ENCODE measurements at regions not wholly inside any gene's neighbourhood (a gene's known extent, or its start where the extent isn't known, plus 50 kb on each side); places are given as distances from the start of the nearest gene placed in this dataset.

GRCh38 chr2:150767991-150768746 lies 280.7 kb upstream of the RND3 start:
- Mint-ChIP-seq H3K27ac (no peak overlapping the region), H3K27me3 (ENCODE audit: insufficient read depth, low read depth) (no peaks in the 10 kb centered on the region), H3K4me1 (peaks cover 24% of the 10 kb centered on the region), H3K36me3 (no peaks in the 10 kb centered on the region), H3K9me3 (no peaks in the 10 kb centered on the region), H3K4me3 (no peak overlapping the region)
- Histone ChIP-seq H3K27ac (no peak overlapping the region), H3K4me2 (no peak overlapping the region), H3K9me3 (ENCODE audit: low read depth) (no peaks in the 10 kb centered on the region), H3K4me1 (no peaks in the 10 kb centered on the region), H3K9ac (no peak overlapping the region), H3K36me3 (no peaks in the 10 kb centered on the region), H3K4me3 (no peak overlapping the region), H3K27me3 (no peaks in the 10 kb centered on the region), H3F3A (ENCODE audit: low read depth) (no peaks in the 10 kb centered on the region), H2AFZ (replicated peaks) (no peak overlapping the region), H4K20me1 (ENCODE audit: low read depth) (no peaks in the 10 kb centered on the region), H3K79me2 (ENCODE audit: low read depth) (no peaks in the 10 kb centered on the region)
- TF ChIP-seq EZH2phosphoT487 (IDR thresholded peaks at IDR 0.05) = no peak
- TF ChIP-seq CTCF (IDR thresholded peaks at IDR 0.05) = no peak
- no peak for TF ChIP-seq EZH2 (IDR thresholded peaks at IDR 0.05)
- DNase-seq (ENCODE audit: low spot score) = no peak

- no peaks in the 10 kb centered on the region for H3F3A ChIP-seq (ENCODE audit: low read depth)
- no peaks in the 10 kb centered on the region for H3K27me3 Mint-ChIP-seq (ENCODE audit: insufficient read depth, low read depth)
- no peak overlapping the region for H3K27ac Mint-ChIP-seq
- no peak for TF ChIP-seq CTCF (IDR thresholded peaks at IDR 0.05)
- no peaks in the 10 kb centered on the region for H4K20me1 ChIP-seq (ENCODE audit: low read depth)
- H3K36me3 Mint-ChIP-seq = no peaks in the 10 kb centered on the region
- H3K4me2 ChIP-seq = no peak overlapping the region
- no peak overlapping the region for H2AFZ ChIP-seq (replicated peaks)
- peaks cover 8% of the 10 kb centered on the region for H3K4me1 Mint-ChIP-seq
- H3K9me3 Mint-ChIP-seq = no peaks in the 10 kb centered on the region
- H3K9ac ChIP-seq = no peak overlapping the region
- H3K9me3 ChIP-seq (ENCODE audit: low read depth) = no peaks in the 10 kb centered on the region
- no peaks in the 10 kb centered on the region for H3K4me1 ChIP-seq
- H3K36me3 ChIP-seq = no peaks in the 10 kb centered on the region
- no peaks in the 10 kb centered on the region for H3K79me2 ChIP-seq (ENCODE audit: low read depth)
- H3K4me3 ChIP-seq = no peak overlapping the region
- no peak overlapping the region for H3K4me3 Mint-ChIP-seq
- no peak overlapping the region for H3K27ac ChIP-seq
- no peaks in the 10 kb centered on the region for H3K27me3 ChIP-seq
- no peak for DNase-seq (ENCODE audit: low spot score)
Observed at GRCh38 chr2:150762571-150762970, 275.1 kb upstream of the RND3 start.

- Histone ChIP-seq H3K9me3 (ENCODE audit: low read depth) (no peaks in the 10 kb centered on the region), H3F3A (ENCODE audit: low read depth) (no peaks in the 10 kb centered on the region), H3K4me3 (no peak overlapping the region), H3K27ac (no peak overlapping the region), H3K79me2 (ENCODE audit: low read depth) (no peaks in the 10 kb centered on the region), H3K9ac (no peak overlapping the region), H4K20me1 (ENCODE audit: low read depth) (no peaks in the 10 kb centered on the region), H3K36me3 (no peaks in the 10 kb centered on the region), H3K4me1 (peaks cover 3% of the 10 kb centered on the region), H3K27me3 (no peaks in the 10 kb centered on the region), H2AFZ (replicated peaks) (no peak overlapping the region), H3K4me2 (no peak overlapping the region)
- Mint-ChIP-seq H3K4me3 (no peak overlapping the region), H3K36me3 (no peaks in the 10 kb centered on the region), H3K4me1 (no peaks in the 10 kb centered on the region), H3K27ac (no peak overlapping the region), H3K9me3 (no peaks in the 10 kb centered on the region), H3K27me3 (ENCODE audit: insufficient read depth, low read depth) (no peaks in the 10 kb centered on the region)
- no peak for DNase-seq (ENCODE audit: low spot score)
- no peak for TF ChIP-seq EZH2 (IDR thresholded peaks at IDR 0.05)
Observed at GRCh38 chr2:150759531-150759930, 272.1 kb upstream of the RND3 start.

- Histone ChIP-seq H3K4me1 (peaks cover 3% of the 10 kb centered on the region), H4K20me1 (ENCODE audit: low read depth) (no peaks in the 10 kb centered on the region), H3K27ac (no peak overlapping the region), H3K79me2 (ENCODE audit: low read depth) (no peaks in the 10 kb centered on the region), H3K27me3 (no peaks in the 10 kb centered on the region), H2AFZ (replicated peaks) (no peak overlapping the region), H3K9ac (no peak overlapping the region), H3F3A (ENCODE audit: low read depth) (no peaks in the 10 kb centered on the region), H3K4me2 (no peak overlapping the region), H3K4me3 (no peak overlapping the region), H3K9me3 (ENCODE audit: low read depth) (no peaks in the 10 kb centered on the region), H3K36me3 (no peaks in the 10 kb centered on the region)
- Mint-ChIP-seq H3K27me3 (ENCODE audit: insufficient read depth, low read depth) (no peaks in the 10 kb centered on the region), H3K27ac (no peak overlapping the region), H3K9me3 (no peaks in the 10 kb centered on the region), H3K4me1 (no peaks in the 10 kb centered on the region), H3K4me3 (no peak overlapping the region), H3K36me3 (no peaks in the 10 kb centered on the region)
- DNase-seq (ENCODE audit: low spot score) = no peak
- TF ChIP-seq EZH2 (IDR thresholded peaks at IDR 0.05) (no peak), EZH2phosphoT487 (IDR thresholded peaks at IDR 0.05) (no peak), CTCF (IDR thresholded peaks at IDR 0.05) (no peak)
Observed at GRCh38 chr2:150759106-150759505, 271.6 kb upstream of the RND3 start.
